IMR-90 (cell line): ENCODE measurements at regions not wholly inside any gene's neighbourhood (a gene's known extent, or its start where the extent isn't known, plus 50 kb on each side); places are given as distances from the start of the nearest gene placed in this dataset.

ENCODE experiments used
- ATAC-seq: fragments of 200-7000 bp; cut with Tn5 transposase; 2 replicates; pipeline ENCODE4 v1.9.1; 2020; ENCODE audit warnings: low read depth, mild to moderate bottlenecking, moderate library complexity
- BruUV-seq: library from RNA; stranded (reverse); fragments of 400-500 nt; replicated peaks from 2 replicates; lab custom pipeline; 2021; lab: Mats Ljungman, UMichigan
- CTCF ChIA-PET: fragments of 300-600 bp; formaldehyde crosslinking; extraction: SDS; loops from one replicate; lab custom pipeline; 2021; ENCODE audit warnings: antibody characterized with exemption; lab: Yijun Ruan, JAX
- POLR2A ChIA-PET: fragments of 300-600 bp; sonication (Branson Sonifier 250); formaldehyde crosslinking; loops from one replicate; lab custom pipeline; 2022; ENCODE audit warnings: antibody characterized with exemption; ENCODE audit not compliant: unreplicated experiment; lab: Charles Lee
- DNase-seq: peaks from one replicate; pipeline ENCODE4 v3.0.0; 2013
- H2AFZ ChIP-seq: replicated peaks from 2 replicates; pipeline ENCODE3; 2013; ENCODE audit warnings: low read length, mild to moderate bottlenecking; ENCODE audit not compliant: poor library complexity
- H2AK5ac ChIP-seq: 2 replicates; pipeline ENCODE4 v1.6.1; 2013; ENCODE audit warnings: low read depth, low read length, inconsistent platforms
- H2AK9ac ChIP-seq: replicated peaks from 2 replicates; pipeline ENCODE3; 2013; ENCODE audit warnings: mild to moderate bottlenecking, low read depth, low read length, moderate library complexity; ENCODE audit not compliant: poor library complexity
- H2BK120ac ChIP-seq: 2 replicates; pipeline ENCODE4 v1.6.1; 2013; ENCODE audit warnings: low read depth, low read length, inconsistent platforms
- H2BK15ac ChIP-seq: 3 replicates; pipeline ENCODE4 v1.6.1; 2013; ENCODE audit warnings: low read depth, low read length, inconsistent platforms
- H2BK20ac ChIP-seq: 2 replicates; pipeline ENCODE4 v1.6.1; 2013; ENCODE audit warnings: low read depth, mild to moderate bottlenecking, inconsistent platforms, low read length, moderate library complexity
- H2BK5ac ChIP-seq: 2 replicates; pipeline ENCODE4 v1.6.1; 2013; ENCODE audit warnings: mild to moderate bottlenecking, low read depth, low read length, inconsistent platforms; ENCODE audit not compliant: poor library complexity, severe bottlenecking
- H3K14ac ChIP-seq: replicated peaks from 2 replicates; pipeline ENCODE4 v1.6.1; 2013; ENCODE audit warnings: low read depth, low read length, inconsistent platforms
- H3K18ac ChIP-seq: 2 replicates; pipeline ENCODE4 v1.6.1; 2013; ENCODE audit warnings: low read depth, low read length, control low read depth
- H3K23ac ChIP-seq: 2 replicates; pipeline ENCODE4 v1.6.1; 2013; ENCODE audit warnings: low read depth, low read length, inconsistent platforms
- H3K27ac ChIP-seq: 2 replicates; pipeline ENCODE4 v1.5.1; 2013; ENCODE audit warnings: mild to moderate bottlenecking, control low read depth, low read length; ENCODE audit not compliant: insufficient read depth
- H3K27me3 ChIP-seq: 2 replicates; pipeline ENCODE4 v1.6.1; 2013; ENCODE audit warnings: low read length; ENCODE audit not compliant: control insufficient read depth, insufficient read depth
- H3K36me3 ChIP-seq: 2 replicates; pipeline ENCODE4 v1.6.1; 2013; ENCODE audit warnings: low read length, mixed read lengths; ENCODE audit not compliant: control insufficient read depth, insufficient read depth
- H3K4ac ChIP-seq: 2 replicates; pipeline ENCODE4 v1.6.1; 2013; ENCODE audit warnings: low read depth, low read length, inconsistent platforms
- H3K4me1 ChIP-seq: 2 replicates; pipeline ENCODE4 v1.6.1; 2013; ENCODE audit warnings: low read length, mixed read lengths; ENCODE audit not compliant: control insufficient read depth, insufficient read depth
- H3K4me2 ChIP-seq: 2 replicates; pipeline ENCODE4 v1.6.1; 2013; ENCODE audit warnings: low read depth, mild to moderate bottlenecking, control low read depth, low read length, moderate library complexity
- H3K4me3 ChIP-seq: 2 replicates; pipeline ENCODE4 v1.5.1; 2013; ENCODE audit warnings: low read depth, mild to moderate bottlenecking, control low read depth, low read length, moderate library complexity; ENCODE audit not compliant: insufficient read depth
- H3K56ac ChIP-seq: 2 replicates; pipeline ENCODE4 v1.6.1; 2013; ENCODE audit warnings: low read length, inconsistent platforms; ENCODE audit not compliant: insufficient read depth; ENCODE audit errors: extremely low read depth
- H3K79me1 ChIP-seq, 2 experiments: 2 replicates each; pipeline ENCODE4 v1.6.1; 2013; ENCODE audit warnings: low read length in 2 of 2, inconsistent platforms in 1 of 2, low read depth in 1 of 2
- H3K9ac ChIP-seq: 2 replicates; pipeline ENCODE4 v1.6.1; 2013; ENCODE audit warnings: low read depth, low read length, control low read depth
- H3K9me1 ChIP-seq: 2 replicates; pipeline ENCODE4 v1.6.1; 2013; ENCODE audit warnings: low read length, inconsistent platforms; ENCODE audit not compliant: insufficient read depth
- H3K9me3 ChIP-seq: 2 replicates; pipeline ENCODE4 v1.6.1; 2013; ENCODE audit warnings: low read length; ENCODE audit not compliant: control insufficient read depth, insufficient read depth
- H4K20me1 ChIP-seq: 2 replicates; pipeline ENCODE4 v1.6.1; 2013; ENCODE audit warnings: low read length, inconsistent platforms; ENCODE audit not compliant: insufficient read depth
- H4K5ac ChIP-seq: 2 replicates; pipeline ENCODE4 v1.6.1; 2013; ENCODE audit warnings: mild to moderate bottlenecking, low read depth, low read length, control low read depth
- H4K8ac ChIP-seq, 2 experiments: 2 replicates each; pipeline ENCODE4 v1.6.1; 2013; ENCODE audit warnings: low read depth in 2 of 2, low read length in 2 of 2, control low read depth in 1 of 2, inconsistent platforms in 1 of 2
- H4K91ac ChIP-seq: 2 replicates; pipeline ENCODE4 v1.6.1; 2013; ENCODE audit warnings: low read depth, low read length, inconsistent platforms; ENCODE audit not compliant: insufficient read depth
- BHLHE40 ChIP-seq: fragments of 150-350 bp; IDR thresholded peaks from 2 replicates; pipeline ENCODE4 v1.6.1; 2016; ENCODE audit warnings: mild to moderate bottlenecking, low read depth, low read length
- CEBPB ChIP-seq: IDR thresholded peaks from 2 replicates; pipeline ENCODE4 v1.6.1; 2012; ENCODE audit warnings: low read depth, low read length, improper control_type of control experiment
- CHD1 ChIP-seq: IDR thresholded peaks from 2 replicates; pipeline ENCODE4 v1.6.1; 2012; ENCODE audit warnings: low read depth, low read length, improper control_type of control experiment
- CTCF ChIP-seq: conservative IDR thresholded peaks from 2 replicates; pipeline ENCODE4 v1.5.1; 2012; ENCODE audit warnings: mild to moderate bottlenecking, low read depth, low read length, improper control_type of control experiment
- FOS ChIP-seq: fragments of 150-350 bp; IDR thresholded peaks from 2 replicates; pipeline ENCODE4 v1.6.1; 2016; ENCODE audit warnings: low read depth, low read length
- MAFK ChIP-seq: IDR thresholded peaks from 2 replicates; pipeline ENCODE4 v1.6.1; 2012; ENCODE audit warnings: low read depth, low read length, improper control_type of control experiment
- MAZ ChIP-seq: IDR thresholded peaks from 2 replicates; pipeline ENCODE4 v1.6.1; 2012; ENCODE audit warnings: low read depth, mild to moderate bottlenecking, low read length, improper control_type of control experiment, moderate library complexity, borderline replicate concordance
- MXI1 ChIP-seq: IDR thresholded peaks from 2 replicates; pipeline ENCODE4 v1.6.1; 2012; ENCODE audit warnings: low read depth, mild to moderate bottlenecking, low read length, moderate library complexity, borderline replicate concordance
- NFE2L2 ChIP-seq: fragments of 150-350 bp; IDR thresholded peaks from 2 replicates; pipeline ENCODE4 v1.6.1; 2016; ENCODE audit warnings: low read depth, mild to moderate bottlenecking, low read length
- POLR2A ChIP-seq: IDR thresholded peaks from 2 replicates; pipeline ENCODE4 v1.6.1; 2012; ENCODE audit warnings: mild to moderate bottlenecking, low read depth, low read length
- RAD21 ChIP-seq: IDR thresholded peaks from 2 replicates; pipeline ENCODE4 v1.6.1; 2012; ENCODE audit warnings: low read length, improper control_type of control experiment
- RCOR1 ChIP-seq: IDR thresholded peaks from 2 replicates; pipeline ENCODE4 v1.6.1; 2012; ENCODE audit warnings: mild to moderate bottlenecking, low read length, improper control_type of control experiment; ENCODE audit not compliant: insufficient replicate concordance
- RFX5 ChIP-seq: IDR thresholded peaks from 2 replicates; pipeline ENCODE4 v1.8.0; 2012; ENCODE audit warnings: low read depth, mild to moderate bottlenecking, low read length, moderate library complexity
- SMC3 ChIP-seq: fragments of 150-350 bp; IDR thresholded peaks from 2 replicates; pipeline ENCODE4 v1.6.1; 2016; ENCODE audit warnings: low read depth, mild to moderate bottlenecking, antibody characterized with exemption, low read length, moderate library complexity
- USF2 ChIP-seq: fragments of 150-350 bp; IDR thresholded peaks from 2 replicates; pipeline ENCODE4 v1.6.1; 2017; ENCODE audit warnings: mild to moderate bottlenecking, antibody characterized with exemption, low read length, low read depth
- WGBS, 2 experiments: methylation state at CpG; one replicate each; pipeline versions ENCODE4 v1.1.5 to v1.1.7; 2013; ENCODE audit warnings: missing lambda C conversion rate in 2 of 2; ENCODE audit not compliant: insufficient read length in 1 of 2; ENCODE audit errors: extremely low coverage in 2 of 2; 5-methylcytosine and 5-hydroxymethylcytosine counted together
- dilution Hi-C: fragments of 300-500 bp; cut with HindIII; formaldehyde crosslinking; loops from one replicate; pipeline ENCODE4 v1.14.3; 2018; ENCODE audit warnings: low sequenced_read_pairs; ENCODE audit not compliant: unreplicated experiment
- in situ Hi-C: fragments of 300-500 bp; cut with MboI; formaldehyde crosslinking; loops from 3 replicates; pipeline ENCODE4 v1.14.3; 2019; ENCODE audit warnings: low sequenced_read_pairs, inconsistent platforms, mixed read lengths
- intact Hi-C: fragments of 100-400 bp; cut with micrococcal nuclease; formaldehyde crosslinking; loops from 2 replicates; pipeline ENCODE4 v1.10.0; 2022
- TF ChIP-seq, protein P1 (sequence below): fragments of 150-350 bp; IDR thresholded peaks from 2 replicates; pipeline ENCODE4 v1.6.1; 2016; ENCODE audit warnings: low read depth, mild to moderate bottlenecking, low read length, moderate library complexity, borderline replicate concordance

- Histone ChIP-seq H2BK15ac (no peak overlapping the region), H3K79me1 (no peaks in the 10 kb centered on the region), H3K4ac (no peak overlapping the region), H3K27ac (no peak overlapping the region), H3K23ac (no peak overlapping the region), H3K9me1 (no peaks in the 10 kb centered on the region), H3K4me3 (no peak overlapping the region), H3K4me1 (no peaks in the 10 kb centered on the region), H2AFZ (no peak overlapping the region), H4K5ac (no peak overlapping the region), H2BK5ac (no peak overlapping the region), H4K91ac (no peak overlapping the region), H3K56ac (no peak overlapping the region), H3K9ac (no peak overlapping the region), H3K27me3 (no peaks in the 10 kb centered on the region), H3K4me2 (no peak overlapping the region), H3K36me3 (no peaks in the 10 kb centered on the region), H2BK20ac (no peak overlapping the region), H3K18ac (no peak overlapping the region), H3K9me3 (peaks cover 4% of the 10 kb centered on the region; the same call in 1 of the 2 replicates), H4K20me1 (no peaks in the 10 kb centered on the region), H2BK120ac (no peak overlapping the region), H2AK9ac (no peak overlapping the region), H2AK5ac (no peak overlapping the region), H3K14ac (no peak overlapping the region), H4K8ac (no peak overlapping the region)
- in situ Hi-C loops (no loop called here), intact Hi-C loops (no loop called here), dilution Hi-C loops (no loop called here)
- POLR2A ChIA-PET = no interaction called here
- DNase-seq (no peak), ATAC-seq (no peak)
- TF ChIP-seq NFE2L2 (no peak), MAZ (no peak), MAFK (no peak), SMC3 (no peak), FOS (no peak), POLR2A (no peak), RAD21 (no peak), USF2 (no peak), MXI1 (no peak), CTCF (no peak), RFX5 (no peak), CEBPB (no peak), CHD1 (no peak), BHLHE40 (no peak), RCOR1 (no peak)
- TF ChIP-seq, protein P1, sequence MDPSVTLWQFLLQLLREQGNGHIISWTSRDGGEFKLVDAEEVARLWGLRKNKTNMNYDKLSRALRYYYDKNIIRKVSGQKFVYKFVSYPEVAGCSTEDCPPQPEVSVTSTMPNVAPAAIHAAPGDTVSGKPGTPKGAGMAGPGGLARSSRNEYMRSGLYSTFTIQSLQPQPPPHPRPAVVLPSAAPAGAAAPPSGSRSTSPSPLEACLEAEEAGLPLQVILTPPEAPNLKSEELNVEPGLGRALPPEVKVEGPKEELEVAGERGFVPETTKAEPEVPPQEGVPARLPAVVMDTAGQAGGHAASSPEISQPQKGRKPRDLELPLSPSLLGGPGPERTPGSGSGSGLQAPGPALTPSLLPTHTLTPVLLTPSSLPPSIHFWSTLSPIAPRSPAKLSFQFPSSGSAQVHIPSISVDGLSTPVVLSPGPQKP = no peak
- CTCF ChIA-PET = no interaction called here
- no TSS peak for BruUV-seq
- 15% methylated on average over 4 of the region's 11 CpGs; no CpG with 5 or more reads in 1 of the 2 experiments for WGBS, 2 experiments
These were observed 65.5 kb upstream of the LHX5 start for GRCh38 chr12:113537046-113537750.
